Thoracic aorta (tissue), 2 donors: ENCODE measurements at regions not wholly inside any gene's neighbourhood (a gene's known extent, or its start where the extent isn't known, plus 50 kb on each side); places are given as distances from the start of the nearest gene placed in this dataset.

Source experiments
- ATAC-seq: fragments of 150-250 bp; one replicate; pipeline ENCODE4 v1.8.0; 2017; ENCODE audit warnings: low read depth; ENCODE audit not compliant: insufficient number of reproducible peaks, low FRiP score
- DNase-seq: peaks from one replicate; pipeline ENCODE4 v3.0.0-alpha.2; 2020; ENCODE audit warnings: low spot score
- H3K27ac ChIP-seq, 2 donors: fragments of 200-600 bp; sonication (generic); 1 replicate in 1 of 2; 2 replicates in 1 of 2; pipeline ENCODE4 v1.5.1; 2016; ENCODE audit warnings: mild to moderate bottlenecking in 2 of 2, moderate library complexity in 2 of 2
- H3K27me3 ChIP-seq: fragments of 200-600 bp; sonication (generic); replicated peaks from 2 replicates; pipeline ENCODE4 v1.6.0; 2016; ENCODE audit warnings: mild to moderate bottlenecking; ENCODE audit not compliant: insufficient read depth
- H3K36me3 ChIP-seq: fragments of 200-600 bp; sonication (generic); one replicate; pipeline ENCODE4 v1.5.1; 2016
- H3K4me1 ChIP-seq, 2 donors: fragments of 200-600 bp; sonication (generic); 1 replicate in 1 of 2; 2 replicates in 1 of 2; pipeline versions ENCODE4 v1.5.1 to v1.6.0; 2016; ENCODE audit warnings: low read depth in 2 of 2, mild to moderate bottlenecking in 1 of 2; ENCODE audit not compliant: control insufficient read depth in 1 of 2
- H3K4me3 ChIP-seq: fragments of 200-600 bp; sonication (generic); 2 replicates; pipeline ENCODE4 v1.5.1; 2016; ENCODE audit warnings: mild to moderate bottlenecking
- H3K9me3 ChIP-seq: fragments of 200-600 bp; sonication (generic); 2 replicates; pipeline ENCODE4 v1.5.1; 2016
- TF ChIP-seq, protein P1 (sequence below): fragments of 200-600 bp; sonication (generic); IDR thresholded peaks from one replicate; pipeline ENCODE4 v1.5.1; 2019; ENCODE audit warnings: antibody characterized with exemption

DNA sequence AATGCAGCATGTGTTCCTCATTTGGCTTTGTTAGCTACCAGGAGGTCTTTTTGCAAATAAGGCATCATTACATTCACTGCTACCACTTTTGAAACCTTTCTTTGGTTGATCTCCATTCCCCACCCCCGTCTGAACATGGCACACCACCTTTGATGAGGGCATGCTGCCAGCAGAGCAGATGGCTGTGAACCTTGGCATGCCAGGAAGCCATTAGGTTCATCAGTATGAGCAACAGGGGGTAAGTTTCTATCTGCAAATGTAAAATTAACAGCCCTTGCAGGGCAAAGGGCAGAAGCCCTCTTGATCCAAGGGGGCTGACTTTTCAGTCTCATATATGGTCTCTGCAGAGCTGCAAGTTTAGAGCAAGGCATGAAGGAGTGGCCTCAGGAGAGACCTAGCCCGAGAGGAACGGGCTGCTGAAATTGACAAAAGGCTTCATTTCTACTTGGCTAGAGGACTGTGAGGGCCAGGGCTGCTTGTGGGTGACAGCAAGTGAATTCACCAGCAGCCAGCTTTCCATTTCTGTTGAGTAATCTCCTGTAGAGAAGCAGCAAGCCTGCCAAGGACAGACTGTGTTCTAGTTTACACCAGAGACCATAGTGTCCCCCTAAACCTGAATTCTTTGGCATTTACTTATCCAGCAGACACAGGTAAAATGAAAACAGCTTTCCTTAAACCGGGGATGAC lies 127.9 kb downstream of the ZNF326 start:
- ATAC-seq: no peak
- no peak overlapping the region for H3K27ac ChIP-seq
- no peaks in the 10 kb centered on the region for H3K9me3 ChIP-seq
- no peak overlapping the region for H3K4me3 ChIP-seq
- TF ChIP-seq, protein P1, sequence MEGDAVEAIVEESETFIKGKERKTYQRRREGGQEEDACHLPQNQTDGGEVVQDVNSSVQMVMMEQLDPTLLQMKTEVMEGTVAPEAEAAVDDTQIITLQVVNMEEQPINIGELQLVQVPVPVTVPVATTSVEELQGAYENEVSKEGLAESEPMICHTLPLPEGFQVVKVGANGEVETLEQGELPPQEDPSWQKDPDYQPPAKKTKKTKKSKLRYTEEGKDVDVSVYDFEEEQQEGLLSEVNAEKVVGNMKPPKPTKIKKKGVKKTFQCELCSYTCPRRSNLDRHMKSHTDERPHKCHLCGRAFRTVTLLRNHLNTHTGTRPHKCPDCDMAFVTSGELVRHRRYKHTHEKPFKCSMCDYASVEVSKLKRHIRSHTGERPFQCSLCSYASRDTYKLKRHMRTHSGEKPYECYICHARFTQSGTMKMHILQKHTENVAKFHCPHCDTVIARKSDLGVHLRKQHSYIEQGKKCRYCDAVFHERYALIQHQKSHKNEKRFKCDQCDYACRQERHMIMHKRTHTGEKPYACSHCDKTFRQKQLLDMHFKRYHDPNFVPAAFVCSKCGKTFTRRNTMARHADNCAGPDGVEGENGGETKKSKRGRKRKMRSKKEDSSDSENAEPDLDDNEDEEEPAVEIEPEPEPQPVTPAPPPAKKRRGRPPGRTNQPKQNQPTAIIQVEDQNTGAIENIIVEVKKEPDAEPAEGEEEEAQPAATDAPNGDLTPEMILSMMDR: no peak
- no peaks in the 10 kb centered on the region for H3K4me1 ChIP-seq
- H3K27me3 ChIP-seq: no peaks in the 10 kb centered on the region
- DNase-seq: no peak
- H3K36me3 ChIP-seq: no peaks in the 10 kb centered on the region

DNA sequence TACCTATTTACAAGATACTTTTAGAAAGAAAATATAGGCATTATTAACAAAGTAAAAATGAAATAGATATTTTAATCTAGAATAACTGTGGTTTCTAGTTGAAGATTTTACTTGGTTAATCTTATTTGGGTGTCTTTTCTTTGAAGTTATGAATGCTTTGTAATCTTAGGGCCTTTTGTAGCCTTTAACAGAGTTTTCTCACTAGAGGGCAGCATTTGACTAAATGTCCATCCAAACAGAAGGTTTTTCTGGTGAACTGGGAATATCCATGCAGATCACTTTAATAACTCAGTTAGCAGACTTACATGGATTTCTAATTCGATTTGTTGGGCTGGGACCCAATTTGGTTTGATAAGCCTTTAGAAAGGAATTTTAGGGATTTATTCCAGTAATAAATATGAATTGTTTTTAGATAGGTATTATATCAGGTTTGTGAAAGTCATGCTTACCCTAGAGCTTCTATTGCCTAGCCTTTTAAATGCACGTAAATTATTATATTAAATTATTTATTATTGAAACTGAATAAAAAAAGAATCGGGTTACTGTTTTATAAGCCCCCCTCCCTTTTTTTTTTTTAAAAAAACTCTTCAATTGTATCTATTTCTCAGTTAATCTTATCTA lies 119.7 kb downstream of the ZNF326 start:
- TF ChIP-seq, protein P1: peak; percentile 55
- peaks cover 5% of the 10 kb centered on the region for H3K27me3 ChIP-seq
- no peaks in the 10 kb centered on the region for H3K4me1 ChIP-seq
- no peaks in the 10 kb centered on the region for H3K9me3 ChIP-seq
- no peak overlapping the region for H3K27ac ChIP-seq
- H3K36me3 ChIP-seq: no peaks in the 10 kb centered on the region
- ATAC-seq: no peak
- H3K4me3 ChIP-seq: no peak overlapping the region
- DNase-seq: no peak

DNA sequence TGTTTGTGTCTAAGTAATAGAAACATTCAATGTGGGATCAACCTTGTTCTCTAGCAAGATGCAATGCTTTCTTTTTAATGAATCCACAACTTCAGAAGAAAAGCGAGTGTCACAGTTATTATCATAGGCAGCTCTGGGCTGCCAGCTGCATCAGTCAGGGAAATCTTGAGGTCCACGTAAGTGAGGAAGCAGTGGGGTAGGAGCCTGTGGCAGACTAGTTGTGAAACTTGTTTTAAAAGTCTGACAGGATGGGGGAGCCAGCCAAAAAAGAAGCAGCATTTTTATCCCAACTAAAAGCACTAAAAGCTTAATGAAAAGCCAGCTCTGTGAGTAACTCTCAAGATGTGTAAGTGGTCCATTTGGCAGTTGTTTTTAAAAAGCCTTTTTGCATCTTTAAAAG lies 113.1 kb downstream of the ZNF326 start:
- TF ChIP-seq, protein P1: no peak
- peaks cover 5% of the 10 kb centered on the region for H3K27me3 ChIP-seq
- no peak for DNase-seq
- H3K36me3 ChIP-seq: no peaks in the 10 kb centered on the region
- no peak overlapping the region for H3K4me3 ChIP-seq
- no peak for ATAC-seq
- H3K4me1 ChIP-seq: no peaks in the 10 kb centered on the region
- no peaks in the 10 kb centered on the region for H3K9me3 ChIP-seq
- H3K27ac ChIP-seq: no peak overlapping the region

DNA sequence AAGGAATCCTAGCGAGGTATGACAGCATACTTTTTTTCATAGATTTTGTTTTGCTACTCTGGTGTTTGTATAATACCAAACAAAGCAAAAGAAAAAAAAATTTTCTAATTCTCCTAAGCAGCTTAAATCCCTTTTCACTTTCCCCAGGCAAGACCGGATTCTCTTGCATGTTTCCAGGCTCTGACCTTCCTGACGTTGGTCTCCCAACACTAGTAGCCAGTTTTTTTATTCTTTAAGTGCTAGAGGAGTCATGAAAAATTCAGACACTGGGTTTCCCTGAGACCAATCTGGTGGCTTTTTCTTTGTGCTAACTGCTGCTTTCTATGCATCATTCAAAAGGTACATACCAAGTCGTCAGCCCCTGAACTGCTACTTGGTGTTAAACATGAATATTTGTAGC lies 111.4 kb downstream of the ZNF326 start:
- Histone ChIP-seq H3K27me3 (peaks cover 5% of the 10 kb centered on the region), H3K27ac (no peak overlapping the region), H3K9me3 (no peaks in the 10 kb centered on the region), H3K4me1 (no peaks in the 10 kb centered on the region), H3K4me3 (no peak overlapping the region), H3K36me3 (no peaks in the 10 kb centered on the region)
- DNase-seq (no peak), ATAC-seq (no peak)
- TF ChIP-seq, protein P1: no peak

DNA sequence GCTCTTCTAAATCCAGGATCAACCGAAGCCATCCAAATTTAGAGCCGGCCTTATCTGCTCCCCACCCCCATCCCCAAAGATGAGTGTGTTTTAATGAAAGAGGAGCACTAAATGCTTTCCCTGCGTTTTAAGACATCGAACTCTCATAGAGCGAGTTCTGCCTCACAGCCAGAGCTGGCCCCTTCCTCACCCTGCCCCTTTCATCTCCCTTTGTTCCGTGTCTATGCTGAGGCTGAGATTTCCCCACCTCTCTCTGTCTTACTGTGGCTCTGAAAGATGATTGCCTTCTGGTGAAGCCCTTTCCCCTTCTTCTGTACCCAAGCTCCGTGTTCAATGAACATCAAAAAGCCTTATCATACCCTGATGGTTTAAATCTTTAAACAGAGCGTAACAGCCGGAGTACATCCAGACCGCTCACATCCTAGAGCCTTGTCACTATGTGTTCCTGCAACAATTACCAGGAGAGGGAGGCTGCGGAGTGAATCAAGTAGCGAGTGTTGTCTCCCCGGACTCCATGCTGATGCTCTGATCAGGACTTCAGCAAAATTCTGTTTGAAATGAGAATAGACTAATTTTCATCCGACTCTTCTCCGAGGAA lies 110.1 kb downstream of the ZNF326 start:
- Histone ChIP-seq H3K27ac (no peak overlapping the region), H3K9me3 (no peaks in the 10 kb centered on the region), H3K36me3 (no peaks in the 10 kb centered on the region), H3K4me3 (no peak overlapping the region), H3K27me3 (no peaks in the 10 kb centered on the region), H3K4me1 (no peaks in the 10 kb centered on the region)
- DNase-seq (no peak), ATAC-seq (no peak)
- TF ChIP-seq, protein P1: no peak
